Natural killer cell (primary cell): ENCODE measurements at regions not wholly inside any gene's neighbourhood (a gene's known extent, or its start where the extent isn't known, plus 50 kb on each side); places are given as distances from the start of the nearest gene placed in this dataset.

Experiments used
- ATAC-seq, 3 donors: fragments of 150-1000 bp in 2 of 3; fragments of 200-7000 bp in 1 of 3; cut with Tn5 transposase; 1 replicate in 1 of 3; 2 replicates in 2 of 3; pipeline ENCODE4 v1.10.0; 2021; ENCODE audit warnings: mild to moderate bottlenecking in 2 of 3, moderate library complexity in 2 of 3
- DNase-seq, 2 donors: peaks; one replicate each; pipeline versions ENCODE4 v3.0.0 to v3.0.0-alpha.2; 2013 to 2021; ENCODE audit warnings: mixed read lengths in 1 of 2
- H3K27ac ChIP-seq: one replicate; pipeline ENCODE4 v1.5.1; 2013; ENCODE audit warnings: mild to moderate bottlenecking, low read length
- H3K27me3 ChIP-seq: one replicate; pipeline ENCODE4 v1.6.1; 2013; ENCODE audit warnings: low read length; ENCODE audit not compliant: control insufficient read depth, insufficient read depth
- H3K36me3 ChIP-seq: one replicate; pipeline ENCODE4 v1.6.1; 2013; ENCODE audit warnings: low read length; ENCODE audit not compliant: control insufficient read depth, insufficient read depth
- H3K4me1 ChIP-seq: one replicate; pipeline ENCODE4 v1.6.1; 2013; ENCODE audit warnings: low read length; ENCODE audit not compliant: control insufficient read depth, insufficient read depth
- H3K4me3 ChIP-seq: one replicate; pipeline ENCODE4 v1.5.1; 2013; ENCODE audit warnings: low read length
- H3K9me3 ChIP-seq: one replicate; pipeline ENCODE4 v1.6.1; 2013; ENCODE audit warnings: low read length; ENCODE audit not compliant: control insufficient read depth, insufficient read depth
- H3K27ac Mint-ChIP-seq, 2 donors: one replicate each; pipeline ENCODE4 v1.8.0; 2022; ENCODE audit warnings: mild to moderate bottlenecking in 2 of 2, mixed read lengths in 2 of 2, moderate library complexity in 1 of 2
- H3K27me3 Mint-ChIP-seq, 2 donors: one replicate each; pipeline ENCODE4 v1.8.0; 2022; ENCODE audit warnings: low read depth in 2 of 2, mixed read lengths in 2 of 2
- H3K36me3 Mint-ChIP-seq: one replicate; pipeline ENCODE4 v1.8.0; 2022; ENCODE audit warnings: mixed read lengths
- H3K4me1 Mint-ChIP-seq, 2 donors: one replicate each; pipeline ENCODE4 v1.8.0; 2022; ENCODE audit warnings: mixed read lengths in 2 of 2
- H3K4me3 Mint-ChIP-seq: one replicate; pipeline ENCODE4 v1.8.0; 2022; ENCODE audit warnings: mild to moderate bottlenecking, moderate library complexity, mixed read lengths
- H3K9me3 Mint-ChIP-seq, 2 donors: one replicate each; pipeline ENCODE4 v1.8.0; 2022; ENCODE audit warnings: mixed read lengths in 2 of 2
- CTCF ChIP-seq: fragments of 200-600 bp; IDR thresholded peaks from one replicate; pipeline ENCODE4 v1.8.0; 2022; ENCODE audit warnings: antibody characterized with exemption
- WGBS: methylation state at CpG from one replicate; pipeline ENCODE4 v1.1.7; 2013; ENCODE audit warnings: missing lambda C conversion rate; ENCODE audit not compliant: insufficient coverage; 5-methylcytosine and 5-hydroxymethylcytosine counted together
- intact Hi-C: fragments of 100-400 bp; cut with micrococcal nuclease; formaldehyde crosslinking; loops from one replicate; pipeline ENCODE4 v1.14.2; 2022

- intact Hi-C loops: no loop called here
- no peaks in the 10 kb centered on the region for H3K4me1 ChIP-seq
- H3K27ac Mint-ChIP-seq: no peak overlapping the region
- H3K4me3 Mint-ChIP-seq: no peak overlapping the region
- no peaks in the 10 kb centered on the region for H3K36me3 Mint-ChIP-seq
- no peak overlapping the region for H3K27ac ChIP-seq
- no peaks in the 10 kb centered on the region for H3K9me3 ChIP-seq
- H3K4me3 ChIP-seq: no peak overlapping the region
- peaks cover 0 to 5% of the 10 kb centered on the region in 2 donors for H3K27me3 Mint-ChIP-seq
- 70% methylated on average over 1 of the region's 1 CpG for WGBS
- no peaks in the 10 kb centered on the region for H3K27me3 ChIP-seq
- H3K4me1 Mint-ChIP-seq: no peaks in the 10 kb centered on the region
- no peaks in the 10 kb centered on the region for H3K9me3 Mint-ChIP-seq
- no peak for TF ChIP-seq CTCF
- no peaks in the 10 kb centered on the region for H3K36me3 ChIP-seq
- DNase-seq (no peak), ATAC-seq (no peak)
Measured at GRCh38 chr6:44642349-44642748, 254.8 kb downstream of the CDC5L start.

GRCh38 chr6:44642870-44643522 is 255.5 kb downstream of the CDC5L start:
- H3K27ac Mint-ChIP-seq: no peak overlapping the region
- Histone ChIP-seq H3K27ac (no peak overlapping the region), H3K4me1 (no peaks in the 10 kb centered on the region), H3K36me3 (no peaks in the 10 kb centered on the region), H3K27me3 (no peaks in the 10 kb centered on the region), H3K9me3 (no peaks in the 10 kb centered on the region), H3K4me3 (no peak overlapping the region)
- no peaks in the 10 kb centered on the region for H3K4me1 Mint-ChIP-seq
- TF ChIP-seq CTCF: no peak
- no peaks in the 10 kb centered on the region for H3K36me3 Mint-ChIP-seq
- no peaks in the 10 kb centered on the region for H3K27me3 Mint-ChIP-seq
- ATAC-seq (no peak), DNase-seq (peak in 1 of 2 donors; percentile 9)
- H3K4me3 Mint-ChIP-seq: no peak overlapping the region
- intact Hi-C loops: no loop called here
- WGBS: 85% methylated on average over 10 of the region's 10 CpGs
- no peaks in the 10 kb centered on the region for H3K9me3 Mint-ChIP-seq

- Mint-ChIP-seq H3K4me3 (no peak overlapping the region), H3K27me3 (no peaks in the 10 kb centered on the region), H3K4me1 (no peaks in the 10 kb centered on the region), H3K9me3 (no peaks in the 10 kb centered on the region), H3K36me3 (no peaks in the 10 kb centered on the region), H3K27ac (no peak overlapping the region)
- Histone ChIP-seq H3K4me1 (no peaks in the 10 kb centered on the region), H3K27me3 (no peaks in the 10 kb centered on the region), H3K36me3 (no peaks in the 10 kb centered on the region), H3K9me3 (no peaks in the 10 kb centered on the region), H3K27ac (no peak overlapping the region), H3K4me3 (no peak overlapping the region)
- WGBS: 79% methylated on average over 6 of the region's 6 CpGs
- TF ChIP-seq CTCF: no peak
- intact Hi-C loops: no loop called here
- no peak for ATAC-seq
- DNase-seq: no peak
Measured at GRCh38 chr6:44645276-44645675, 257.8 kb downstream of the CDC5L start.

GRCh38 chr6:44646355-44646754 is 258.8 kb downstream of the CDC5L start:
- H3K9me3 ChIP-seq: no peaks in the 10 kb centered on the region
- H3K27me3 Mint-ChIP-seq: no peaks in the 10 kb centered on the region
- no peak overlapping the region for H3K4me3 Mint-ChIP-seq
- H3K27ac Mint-ChIP-seq: no peak overlapping the region
- no peaks in the 10 kb centered on the region for H3K4me1 Mint-ChIP-seq
- DNase-seq (no peak), ATAC-seq (no peak)
- TF ChIP-seq CTCF: no peak
- 90% methylated on average over 5 of the region's 5 CpGs for WGBS
- H3K27me3 ChIP-seq: no peaks in the 10 kb centered on the region
- no peaks in the 10 kb centered on the region for H3K36me3 Mint-ChIP-seq
- H3K4me1 ChIP-seq: no peaks in the 10 kb centered on the region
- H3K4me3 ChIP-seq: no peak overlapping the region
- H3K27ac ChIP-seq: no peak overlapping the region
- H3K9me3 Mint-ChIP-seq: no peaks in the 10 kb centered on the region
- intact Hi-C loops: no loop called here
- no peaks in the 10 kb centered on the region for H3K36me3 ChIP-seq
